Lung microvascular endothelial cell (primary cell): ENCODE measurements at regions not wholly inside any gene's neighbourhood (a gene's known extent, or its start where the extent isn't known, plus 50 kb on each side); places are given as distances from the start of the nearest gene placed in this dataset.
A peak's percentile ranks its signal among the peaks of the same experiment; 100 is the strongest.
"Not testable (repeated sequence)": the region's sequence is repeated elsewhere in the genome, so short reads cannot be mapped to it uniquely, and the experiment has no call there.

ENCODE experiments used
- DNase-seq, 2 donors: peaks; one replicate each; pipeline versions ENCODE4 v3.0.0 to v3.0.0-alpha.2; 2010; ENCODE audit warnings: low read depth in 2 of 2

- no peak for DNase-seq
These were observed 151.1 kb upstream of the MAMLD1 start for GRCh38 chrX:150211988-150212387.

DNA sequence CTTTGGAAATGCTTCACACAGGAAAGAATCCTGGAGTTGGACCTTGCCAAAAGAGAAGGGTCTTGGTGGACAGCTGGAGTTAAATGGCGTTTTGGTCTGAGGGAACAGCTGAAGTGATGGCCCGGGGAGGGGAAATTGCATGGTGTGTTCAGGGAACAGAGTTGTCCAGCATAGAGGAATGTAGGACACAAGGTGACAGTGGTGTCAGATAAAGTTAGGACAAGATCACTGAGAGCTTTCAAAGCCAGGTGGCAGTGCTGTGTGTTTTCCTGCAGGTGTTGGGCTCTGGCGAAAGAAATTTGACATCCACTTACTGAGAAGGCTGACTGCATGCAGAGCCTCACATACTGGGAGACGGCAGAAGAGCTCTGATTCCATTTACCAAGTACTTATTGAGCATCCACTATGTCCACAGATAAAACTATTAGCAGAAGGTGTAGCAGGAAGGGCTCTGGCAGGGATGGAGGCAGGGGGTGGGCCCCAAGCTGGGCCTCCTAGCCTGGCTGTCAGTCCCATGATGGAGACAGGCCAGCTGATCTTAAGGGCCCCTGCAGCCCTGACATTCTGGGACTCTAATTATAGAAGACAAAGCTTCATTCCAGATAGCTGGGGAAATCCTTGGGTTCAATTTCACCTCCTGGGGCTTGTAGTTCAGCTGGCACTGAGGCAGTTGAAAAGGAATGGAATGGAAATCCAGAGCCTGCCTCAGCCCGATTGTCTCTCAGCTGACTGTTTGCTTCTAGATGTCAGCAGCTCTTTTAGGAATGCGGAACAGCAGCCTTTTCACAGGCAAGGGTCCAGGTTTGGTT, 150.2 kb upstream of the MAMLD1 start:
- peak; percentile 53 to 58 for DNase-seq

GRCh38 chrX:150213481-150214030, 149.6 kb upstream of the MAMLD1 start:
- peak; percentile 38 to 78 for DNase-seq

GRCh38 chrX:150216000-150216399, 147.1 kb upstream of the MAMLD1 start:
- DNase-seq, result not testable (repeated sequence)

GRCh38 chrX:150216716-150217115, 146.4 kb upstream of the MAMLD1 start:
- DNase-seq, result no peak

GRCh38 chrX:150217609-150218008, 145.5 kb upstream of the MAMLD1 start:
- DNase-seq, result no peak

- DNase-seq, result no peak
These were observed 143.5 kb upstream of the MAMLD1 start for GRCh38 chrX:150219374-150220185.

- DNase-seq, result no peak
These were observed 139.7 kb upstream of the MAMLD1 start for GRCh38 chrX:150223176-150224015.

DNA sequence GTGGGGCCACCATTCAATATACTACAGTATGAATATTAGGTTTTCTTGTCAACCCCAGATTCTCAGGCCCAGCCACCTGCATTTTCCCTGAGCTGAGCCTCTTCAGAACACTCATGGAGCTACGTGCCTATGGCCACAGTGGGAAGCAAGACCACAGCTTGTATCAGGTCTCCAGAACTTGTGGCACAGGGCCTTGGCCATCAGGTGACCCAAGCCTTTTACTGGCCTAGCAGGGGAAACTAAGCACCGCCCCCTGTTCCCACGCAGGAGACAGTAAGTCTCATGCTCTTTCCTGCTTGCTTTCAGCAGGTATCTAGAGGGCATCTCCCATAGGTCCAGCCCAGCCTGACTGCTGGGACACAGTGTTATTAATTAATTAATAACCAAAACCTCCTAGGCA, 138.4 kb upstream of the MAMLD1 start:
- no peak for DNase-seq

- no peak for DNase-seq
These were observed 137.9 kb upstream of the MAMLD1 start for GRCh38 chrX:150225266-150225665.

DNA sequence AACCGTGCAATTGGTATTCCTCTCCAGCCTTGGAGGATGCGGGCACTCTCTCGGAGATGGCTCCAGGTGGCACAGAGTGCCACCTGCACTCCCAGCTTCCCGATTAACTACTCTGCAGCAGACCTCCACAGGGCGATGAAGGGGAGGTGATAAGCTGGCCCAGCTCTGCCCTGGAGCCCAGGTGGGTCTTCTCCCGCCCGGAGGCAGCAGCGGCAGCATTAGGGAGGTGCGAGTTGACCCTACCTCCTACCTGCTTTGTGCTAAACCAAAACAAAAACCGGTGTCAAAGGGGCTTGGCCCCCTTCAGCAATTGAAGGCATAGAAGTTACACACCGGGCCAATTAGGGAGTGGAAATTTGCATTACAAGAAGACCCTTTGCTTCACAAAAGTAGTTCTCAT, 137.4 kb upstream of the MAMLD1 start:
- DNase-seq, result no peak

DNA sequence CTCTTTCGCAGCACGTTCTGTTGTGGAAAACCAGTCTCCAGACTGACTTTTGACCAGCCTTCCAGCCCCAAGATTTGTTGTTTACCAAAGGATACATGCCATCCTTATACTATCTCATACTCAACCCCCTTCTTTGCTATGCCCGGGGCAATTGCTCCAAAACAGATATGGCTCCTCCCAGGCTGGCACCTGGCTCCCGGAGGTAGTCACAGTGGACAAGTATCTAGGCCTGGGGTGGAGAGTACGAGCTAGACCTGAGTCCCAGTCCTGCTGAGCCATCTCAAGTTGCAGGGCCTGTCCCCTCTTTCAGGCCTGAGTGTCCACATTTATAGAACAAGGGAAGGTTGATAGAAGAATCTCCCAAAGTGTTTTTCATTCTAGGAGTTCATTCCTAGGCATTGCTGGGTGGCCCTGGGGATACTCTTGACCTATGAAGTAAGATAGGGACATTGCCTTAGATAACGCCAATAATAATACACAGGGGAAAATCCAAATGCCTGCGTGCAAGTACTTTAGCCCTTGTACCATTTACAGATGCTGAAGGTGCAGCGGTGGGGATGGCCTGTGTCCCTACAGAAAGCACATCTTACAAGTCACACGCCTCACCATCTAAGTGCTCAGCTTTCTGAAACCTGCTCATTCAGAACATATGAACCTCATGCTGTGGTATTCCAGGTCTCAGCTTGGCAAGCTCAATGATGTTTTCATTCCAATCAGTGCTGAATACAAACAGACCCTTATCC, 136.7 kb upstream of the MAMLD1 start:
- DNase-seq, result no peak

- DNase-seq, result no peak
These were observed 135.7 kb upstream of the MAMLD1 start for GRCh38 chrX:150227321-150227860.

DNA sequence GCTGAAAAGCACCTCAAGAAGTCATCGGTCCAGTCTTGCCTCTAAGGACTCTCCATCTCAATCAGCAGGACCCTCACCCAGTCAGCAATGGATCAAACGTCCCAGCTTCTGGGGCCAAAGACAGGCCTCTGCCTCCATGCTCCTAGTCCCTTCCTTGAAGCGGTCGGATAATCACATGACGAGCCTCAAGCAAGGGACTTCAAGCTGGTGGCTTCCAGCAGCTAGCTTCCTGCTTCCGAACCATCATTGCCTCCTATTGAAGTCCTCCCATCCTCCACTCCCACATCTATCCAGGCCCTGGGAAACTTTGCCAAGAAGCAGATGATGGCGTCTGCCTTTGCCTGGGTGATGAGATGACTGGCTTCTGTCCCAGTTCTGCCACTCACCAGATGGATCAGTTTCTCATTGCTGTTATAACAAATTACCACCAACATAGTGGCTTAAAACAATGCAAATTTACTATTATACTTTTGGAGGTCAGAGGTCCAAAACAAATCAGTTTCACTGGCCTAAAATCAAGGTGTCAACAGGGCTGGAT, 135.2 kb upstream of the MAMLD1 start:
- no peak for DNase-seq

- DNase-seq, result no peak
These were observed 134.7 kb upstream of the MAMLD1 start for GRCh38 chrX:150228431-150228830.

GRCh38 chrX:150229030-150229429, 134.1 kb upstream of the MAMLD1 start:
- no peak for DNase-seq

DNA sequence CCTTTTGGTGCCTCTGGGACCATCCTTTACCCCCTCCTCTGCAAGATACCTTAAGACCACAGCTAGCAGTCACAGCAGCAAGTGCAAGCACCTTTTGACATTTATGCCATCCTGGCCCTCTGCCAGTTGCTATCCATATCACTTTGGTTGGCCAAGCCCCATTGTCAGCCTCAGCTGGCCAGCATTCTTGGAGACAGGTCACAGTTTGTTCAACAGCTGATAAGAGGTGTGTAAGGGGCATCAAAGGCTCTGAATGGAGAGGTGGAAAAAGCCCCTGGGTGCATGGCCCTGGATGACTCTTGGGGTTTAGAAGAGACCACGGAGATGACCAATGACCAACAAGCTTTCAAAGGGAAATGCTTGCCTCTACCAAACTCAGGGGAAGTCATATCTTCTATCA, 133.6 kb upstream of the MAMLD1 start:
- DNase-seq, result no peak

DNA sequence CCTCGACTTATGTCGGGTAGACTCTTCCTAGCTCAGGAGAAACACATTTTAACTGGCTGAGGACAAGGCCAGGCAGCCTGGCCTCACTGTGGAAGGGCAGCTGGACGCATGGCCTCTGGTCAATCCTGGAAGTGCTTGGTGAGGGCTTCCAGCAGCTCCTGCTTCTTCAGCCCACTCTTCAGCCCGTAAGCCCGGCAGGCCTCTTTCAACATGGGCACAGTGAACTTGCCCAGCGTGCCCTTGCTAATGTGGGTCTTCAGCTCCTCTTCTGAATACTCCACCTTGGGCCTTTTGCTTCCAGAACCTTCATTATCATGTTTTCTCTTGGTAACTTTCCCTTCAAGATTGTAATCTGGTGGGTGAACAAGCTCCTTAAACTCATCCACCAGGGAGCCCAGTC, 132.2 kb upstream of the MAMLD1 start:
- not testable (repeated sequence) for DNase-seq

- DNase-seq, result not testable (repeated sequence)
These were observed 131.7 kb upstream of the MAMLD1 start for GRCh38 chrX:150231368-150231767.

- DNase-seq, result not testable (repeated sequence)
These were observed 130.9 kb upstream of the MAMLD1 start for GRCh38 chrX:150232222-150232621.
